ENCODE measurements at regions not wholly inside any gene's neighbourhood (a gene's known extent, or its start where the extent isn't known, plus 50 kb on each side); places are given as distances from the start of the nearest gene placed in this dataset.

- no peak for DNase-seq (ENCODE audit: low spot score)
Observed at GRCh38 chr9:27750566-27750965, 177.3 kb upstream of the C9orf72 start.

GRCh38 chr9:27752069-27752468 is 178.8 kb upstream of the C9orf72 start:
- no peak for DNase-seq (ENCODE audit: low spot score)

GRCh38 chr9:27755846-27756245 is 182.6 kb upstream of the C9orf72 start:
- DNase-seq (ENCODE audit: low spot score): no peak

- no peak for DNase-seq (ENCODE audit: low spot score)
Observed at GRCh38 chr9:27756418-27756817, 183.1 kb upstream of the C9orf72 start.

GRCh38 chr9:27763831-27764230 is 190.6 kb upstream of the C9orf72 start:
- DNase-seq (ENCODE audit: low spot score): no peak

- no peak for DNase-seq (ENCODE audit: low spot score)
Observed at GRCh38 chr9:27765266-27766072, 192.2 kb upstream of the C9orf72 start.

- DNase-seq (ENCODE audit: low spot score): no peak
Observed at GRCh38 chr9:27766073-27766835, 193.0 kb upstream of the C9orf72 start.

GRCh38 chr9:27768781-27769180 is 195.5 kb upstream of the C9orf72 start:
- no peak for DNase-seq (ENCODE audit: low spot score)

- DNase-seq (ENCODE audit: low spot score): no peak
Observed at GRCh38 chr9:27770541-27770940, 197.3 kb upstream of the C9orf72 start.

- DNase-seq (ENCODE audit: low spot score): no peak
Observed at GRCh38 chr9:27771803-27772545, 198.7 kb upstream of the C9orf72 start.

GRCh38 chr9:27784847-27785713 is 211.8 kb upstream of the C9orf72 start:
- DNase-seq (ENCODE audit: low spot score): no peak

GRCh38 chr9:27785714-27786100 is 212.4 kb upstream of the C9orf72 start:
- DNase-seq (ENCODE audit: low spot score): no peak

- DNase-seq (ENCODE audit: low spot score): peak; percentile 6
Observed at GRCh38 chr9:27787891-27788290, 214.6 kb upstream of the C9orf72 start.

GRCh38 chr9:27791311-27791710 is 218.0 kb upstream of the C9orf72 start:
- DNase-seq (ENCODE audit: low spot score): no peak

- DNase-seq (ENCODE audit: low spot score): no peak
Observed at GRCh38 chr9:27792971-27793689, 219.8 kb upstream of the C9orf72 start.

GRCh38 chr9:27799326-27799725 is 226.0 kb upstream of the C9orf72 start:
- no peak for DNase-seq (ENCODE audit: low spot score)

- no peak for DNase-seq (ENCODE audit: low spot score)
Observed at GRCh38 chr9:27800159-27800558, 226.9 kb upstream of the C9orf72 start.

GRCh38 chr9:27800692-27801370 is 227.6 kb upstream of the C9orf72 start:
- no peak for DNase-seq (ENCODE audit: low spot score)

- no peak for DNase-seq (ENCODE audit: low spot score)
Observed at GRCh38 chr9:27801545-27801944, 228.3 kb upstream of the C9orf72 start.

GRCh38 chr9:27802418-27802817 is 229.1 kb upstream of the C9orf72 start:
- DNase-seq (ENCODE audit: low spot score): no peak
